Activated T-helper 2 cell treated with anti-CD3 and anti-CD28 coated beads, Interferon-gamma antibody, Interleukin-2, Interleukin-4, amounts not matched to agents 10 μg/mL and 5 μg/mL and 100 μg/mL, durations not matched to agents 14 hours and 24 hours and 36 hours (primary cell): ENCODE measurements at regions not wholly inside any gene's neighbourhood (a gene's known extent, or its start where the extent isn't known, plus 50 kb on each side); places are given as distances from the start of the nearest gene placed in this dataset.

Experiments used
- DNase-seq: peaks from one replicate; pipeline ENCODE4 v3.0.0; 2021; ENCODE audit warnings: low spot score
- H3K27ac Mint-ChIP-seq: one replicate; pipeline ENCODE4 v1.8.0; 2021; ENCODE audit warnings: mixed read lengths
- H3K27me3 Mint-ChIP-seq: one replicate; pipeline ENCODE4 v1.8.0; 2021; ENCODE audit warnings: low read depth, mixed read lengths
- H3K36me3 Mint-ChIP-seq: one replicate; pipeline ENCODE4 v1.8.0; 2021; ENCODE audit warnings: low read depth, mixed read lengths
- H3K4me1 Mint-ChIP-seq: one replicate; pipeline ENCODE4 v1.8.0; 2021; ENCODE audit warnings: low read depth, mixed read lengths
- H3K4me3 Mint-ChIP-seq: one replicate; pipeline ENCODE4 v1.8.0; 2021; ENCODE audit warnings: low read depth, mild to moderate bottlenecking, moderate library complexity, mixed read lengths
- H3K9me3 Mint-ChIP-seq: one replicate; pipeline ENCODE4 v1.8.0; 2021; ENCODE audit warnings: mixed read lengths
- intact Hi-C: fragments of 100-400 bp; cut with micrococcal nuclease; formaldehyde crosslinking; loops from one replicate; pipeline ENCODE4 v1.15.1; 2023

DNA sequence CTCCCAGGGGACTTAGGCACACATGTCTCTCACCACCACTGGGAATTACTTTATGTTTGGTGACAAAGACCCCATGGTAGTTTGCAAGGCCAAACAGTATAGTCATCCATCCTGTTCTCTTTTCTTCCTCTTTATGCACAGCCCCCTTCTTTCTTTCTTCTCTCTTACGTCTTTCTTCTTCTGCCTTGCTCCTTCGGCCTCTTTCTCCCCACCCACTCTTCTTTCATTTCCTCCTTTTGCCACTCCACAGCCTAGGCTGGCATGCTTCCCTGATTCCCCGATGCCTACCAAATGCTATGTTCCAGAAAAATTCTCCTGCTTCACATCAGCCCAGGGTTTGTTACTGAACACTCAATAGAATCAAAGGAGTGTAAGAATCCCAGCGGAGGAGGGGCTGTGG, 62.4 kb upstream of the MKLN1 start:
- Mint-ChIP-seq H3K36me3 (no peaks in the 10 kb centered on the region), H3K4me3 (no peak overlapping the region), H3K27ac (no peak overlapping the region), H3K27me3 (peaks cover 19% of the 10 kb centered on the region), H3K4me1 (no peaks in the 10 kb centered on the region), H3K9me3 (peaks cover 3% of the 10 kb centered on the region)
- DNase-seq = no peak
- intact Hi-C loops = no loop called here

DNA sequence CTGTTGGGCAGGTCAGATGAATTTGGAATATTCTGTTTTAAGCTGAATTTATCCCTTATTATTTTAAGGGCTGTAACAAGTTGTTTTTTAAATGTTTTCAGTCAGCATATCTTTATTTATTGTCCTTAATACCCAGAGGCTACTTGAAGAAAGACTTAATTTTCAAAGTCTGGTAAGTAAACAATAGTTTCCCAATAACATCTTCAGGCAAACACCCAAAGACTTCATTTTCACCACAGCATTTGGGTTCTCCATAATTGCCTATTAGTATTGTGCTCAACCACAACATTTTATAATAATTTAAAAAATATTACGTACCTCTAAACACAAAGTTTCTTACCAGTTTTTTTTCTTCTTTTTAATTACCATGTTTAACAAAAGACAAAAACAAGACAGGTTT, 60.0 kb upstream of the MKLN1 start:
- Mint-ChIP-seq H3K4me1 (no peaks in the 10 kb centered on the region), H3K27ac (no peak overlapping the region), H3K4me3 (no peak overlapping the region), H3K27me3 (peaks cover 10% of the 10 kb centered on the region), H3K36me3 (no peaks in the 10 kb centered on the region), H3K9me3 (peaks cover 3% of the 10 kb centered on the region)
- no peak for DNase-seq
- intact Hi-C loops = no loop called here

DNA sequence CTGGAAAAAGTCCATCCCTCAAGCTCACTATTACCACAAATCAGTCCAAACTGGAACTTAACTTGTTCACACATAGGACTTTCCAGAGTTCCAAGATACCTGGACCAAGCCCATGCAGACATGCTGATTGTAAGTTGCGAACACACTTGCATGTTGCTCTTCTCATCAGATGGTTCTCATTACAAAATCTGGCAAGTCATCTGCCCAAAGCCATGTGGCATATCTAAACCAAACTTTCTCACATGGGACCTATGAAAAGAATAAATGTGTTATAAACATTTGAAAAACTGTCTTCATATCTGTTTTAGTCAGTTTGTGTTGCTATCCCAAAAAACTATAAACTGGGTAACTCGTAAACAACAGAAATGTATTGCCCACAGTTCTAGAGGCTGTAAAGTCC, 58.8 kb upstream of the MKLN1 start:
- peaks cover 3% of the 10 kb centered on the region for H3K9me3 Mint-ChIP-seq
- no peaks in the 10 kb centered on the region for H3K4me1 Mint-ChIP-seq
- no peak overlapping the region for H3K27ac Mint-ChIP-seq
- intact Hi-C loops = no loop called here
- H3K27me3 Mint-ChIP-seq = peaks cover 10% of the 10 kb centered on the region
- no peak for DNase-seq
- no peak overlapping the region for H3K4me3 Mint-ChIP-seq
- no peaks in the 10 kb centered on the region for H3K36me3 Mint-ChIP-seq

DNA sequence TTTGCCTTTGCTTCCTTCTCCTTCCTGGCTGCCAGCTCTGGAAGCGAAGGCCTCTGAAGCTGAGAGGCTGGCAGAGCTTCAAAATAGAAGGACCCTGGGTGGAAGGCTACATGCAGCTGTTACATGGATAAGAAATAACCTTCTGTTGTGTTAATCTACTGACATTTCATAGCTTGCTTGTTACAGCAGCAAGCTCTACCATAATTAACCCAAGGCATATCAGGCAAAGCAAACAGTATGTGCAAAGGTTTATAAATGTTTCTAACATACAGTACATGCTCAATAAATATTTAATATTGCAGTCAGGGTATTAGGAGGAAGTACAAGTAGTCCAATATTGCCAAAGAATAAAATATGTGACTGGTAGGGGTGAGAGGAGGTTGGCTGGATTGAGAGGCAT, 55.6 kb upstream of the MKLN1 start:
- H3K36me3 Mint-ChIP-seq = no peaks in the 10 kb centered on the region
- intact Hi-C loops = no loop called here
- H3K9me3 Mint-ChIP-seq = peaks cover 3% of the 10 kb centered on the region
- DNase-seq = no peak
- no peak overlapping the region for H3K27ac Mint-ChIP-seq
- H3K4me3 Mint-ChIP-seq = no peak overlapping the region
- H3K4me1 Mint-ChIP-seq = no peaks in the 10 kb centered on the region
- peaks cover 9% of the 10 kb centered on the region for H3K27me3 Mint-ChIP-seq

DNA sequence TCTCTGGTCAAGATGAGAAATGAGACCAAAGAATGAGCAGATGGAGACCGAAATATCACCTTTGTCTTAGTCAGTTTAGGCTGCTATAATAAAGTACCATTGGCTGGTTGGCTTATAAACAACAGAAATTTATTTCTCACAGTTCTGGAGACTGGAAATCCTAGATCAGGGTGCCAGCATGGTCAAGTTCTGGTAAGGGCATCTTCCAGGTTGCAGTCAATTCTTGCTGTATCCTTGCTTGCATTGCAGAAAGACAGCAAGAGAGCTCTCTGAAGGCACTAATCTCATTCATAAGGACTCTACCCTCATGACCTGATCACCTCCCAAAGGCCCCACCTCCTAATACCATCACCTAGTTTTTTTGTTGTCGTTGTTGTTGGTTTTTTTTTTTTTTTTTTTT, 52.7 kb upstream of the MKLN1 start:
- Mint-ChIP-seq H3K4me3 (no peak overlapping the region), H3K36me3 (no peaks in the 10 kb centered on the region), H3K4me1 (no peaks in the 10 kb centered on the region), H3K27me3 (peaks cover 2% of the 10 kb centered on the region), H3K27ac (no peak overlapping the region), H3K9me3 (peaks cover 3% of the 10 kb centered on the region)
- intact Hi-C loops = no loop called here
- no peak for DNase-seq

DNA sequence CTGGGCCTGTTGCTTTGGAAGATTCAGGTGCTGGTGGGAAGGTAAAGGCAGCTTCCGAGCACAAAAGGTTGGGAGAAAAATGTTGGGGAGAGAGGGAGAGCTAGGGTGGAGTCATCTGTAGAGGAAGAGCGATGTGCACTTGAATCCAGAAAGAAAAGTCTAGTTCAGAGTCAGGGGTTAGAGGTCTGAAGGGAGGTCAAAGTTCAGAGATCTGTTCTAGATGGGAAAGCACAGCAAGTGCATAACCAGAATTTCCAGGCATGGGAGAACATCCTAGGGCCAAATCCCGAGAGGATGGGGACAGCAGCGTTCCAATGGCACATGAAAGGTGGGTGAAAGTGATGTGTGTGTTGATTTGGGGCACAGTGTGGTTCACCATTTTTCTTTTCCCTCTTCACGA, 51.5 kb upstream of the MKLN1 start:
- no peaks in the 10 kb centered on the region for H3K4me1 Mint-ChIP-seq
- H3K27ac Mint-ChIP-seq = no peak overlapping the region
- peaks cover 6% of the 10 kb centered on the region for H3K9me3 Mint-ChIP-seq
- no peak overlapping the region for H3K4me3 Mint-ChIP-seq
- no peak for DNase-seq
- H3K36me3 Mint-ChIP-seq = no peaks in the 10 kb centered on the region
- intact Hi-C loops = no loop called here
- H3K27me3 Mint-ChIP-seq = peaks cover 2% of the 10 kb centered on the region

DNA sequence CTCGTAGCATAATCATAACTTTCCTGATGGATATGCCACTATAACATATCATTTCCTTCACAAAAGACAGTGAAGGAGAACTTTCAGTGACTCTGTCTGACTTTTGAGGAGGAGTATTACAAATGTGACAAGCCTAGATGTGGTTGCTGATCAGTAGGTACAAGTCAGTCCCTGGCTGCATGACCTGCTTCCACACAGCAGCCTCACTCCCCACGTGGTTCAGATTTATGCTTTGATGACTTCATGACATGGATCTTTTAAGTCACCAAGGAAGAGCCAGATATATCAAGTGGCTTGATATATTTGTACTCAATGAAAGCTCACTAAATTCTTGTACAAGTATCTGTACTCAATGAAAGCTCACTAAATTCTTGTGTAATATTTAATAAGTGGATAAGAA, 50.9 kb upstream of the MKLN1 start:
- no peak overlapping the region for H3K4me3 Mint-ChIP-seq
- no peaks in the 10 kb centered on the region for H3K36me3 Mint-ChIP-seq
- no peak overlapping the region for H3K27ac Mint-ChIP-seq
- intact Hi-C loops = no loop called here
- H3K27me3 Mint-ChIP-seq = peaks cover 2% of the 10 kb centered on the region
- no peak for DNase-seq
- H3K9me3 Mint-ChIP-seq = peaks cover 6% of the 10 kb centered on the region
- no peaks in the 10 kb centered on the region for H3K4me1 Mint-ChIP-seq
